Hematopoietic multipotent progenitor cell treated with erythropoietin and hydrocortisone succinate and interleukin-3 and kit ligand, for 8 days (in vitro differentiated cells): ENCODE measurements at regions not wholly inside any gene's neighbourhood (a gene's known extent, or its start where the extent isn't known, plus 50 kb on each side); places are given as distances from the start of the nearest gene placed in this dataset.
"Not testable (repeated sequence)": the region's sequence is repeated elsewhere in the genome, so short reads cannot be mapped to it uniquely, and the experiment has no call there.

Source experiments
- DNase-seq: peaks from one replicate; pipeline ENCODE4 v3.0.0-alpha.2; 2015

DNA sequence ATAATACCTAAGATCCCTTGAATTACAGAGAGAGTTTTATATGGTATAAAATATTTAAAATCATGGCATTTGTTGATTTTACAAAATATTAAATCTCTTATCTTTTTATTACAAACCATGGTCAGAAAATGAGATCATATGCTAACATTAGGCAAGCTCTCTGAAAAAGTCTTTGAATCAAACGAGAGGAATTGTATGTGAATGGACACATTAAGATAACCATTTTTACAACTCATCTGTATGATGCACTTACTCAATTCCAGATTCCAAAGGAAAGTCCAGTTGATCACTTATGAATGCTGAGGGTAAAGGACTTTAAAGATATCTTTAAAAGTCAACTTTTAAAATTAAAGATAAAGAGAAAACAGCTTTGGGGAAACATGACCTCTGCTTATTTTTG is 83.5 kb upstream of the LUZP2 start:
- no peak for DNase-seq

DNA sequence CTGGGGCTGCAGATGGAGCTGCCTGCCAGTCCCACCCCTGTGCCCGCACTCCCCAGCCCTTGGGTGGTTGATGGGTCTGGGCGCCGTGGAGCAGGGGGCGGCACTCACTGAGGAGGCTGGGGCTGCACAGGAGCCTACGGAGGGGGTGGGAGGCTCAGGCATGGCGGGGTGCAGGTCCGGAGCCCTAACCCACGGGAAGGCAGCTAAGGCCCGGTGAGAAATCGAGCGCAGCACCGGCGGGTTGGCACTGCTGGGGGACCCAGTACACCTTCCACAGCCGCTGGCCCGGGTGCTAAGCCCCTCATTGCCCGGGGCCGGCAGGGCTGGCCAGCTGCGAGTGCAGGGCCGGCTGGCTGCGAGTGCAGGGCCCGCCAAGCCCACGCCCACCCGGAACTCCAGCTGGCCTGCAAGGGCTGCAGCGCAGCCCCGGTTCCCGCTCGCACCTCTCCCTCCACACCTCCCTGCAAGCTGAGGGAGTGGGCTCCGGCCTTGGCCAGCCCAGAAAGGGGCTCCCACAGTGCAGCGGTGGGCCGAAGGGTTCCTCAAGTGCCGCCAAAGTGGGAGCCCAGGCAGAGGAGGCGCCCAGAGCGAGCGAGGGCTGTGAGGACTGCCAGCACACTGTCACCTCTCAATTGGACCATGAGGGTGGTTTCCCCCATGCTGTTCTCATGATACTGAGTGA is 80.8 kb upstream of the LUZP2 start:
- DNase-seq: not testable (repeated sequence)

DNA sequence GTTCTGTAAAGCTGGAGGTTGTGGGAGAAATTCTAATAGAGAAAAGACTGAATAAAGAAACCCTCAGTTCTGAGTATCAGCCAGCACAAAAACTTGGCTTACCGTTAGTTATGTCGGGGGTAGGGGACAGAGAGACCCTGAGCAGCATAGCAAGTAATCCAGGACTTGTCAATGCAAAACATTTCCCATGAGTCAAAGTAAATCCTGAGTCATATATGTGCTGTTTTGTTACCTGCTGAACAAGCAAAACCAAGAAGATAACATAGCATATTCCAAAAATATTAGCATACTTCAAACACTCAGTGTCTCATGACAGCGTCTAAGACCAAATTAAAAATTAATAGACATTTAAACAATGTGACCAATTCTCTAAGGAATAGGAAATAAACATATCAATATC is 75.1 kb upstream of the LUZP2 start:
- no peak for DNase-seq

DNA sequence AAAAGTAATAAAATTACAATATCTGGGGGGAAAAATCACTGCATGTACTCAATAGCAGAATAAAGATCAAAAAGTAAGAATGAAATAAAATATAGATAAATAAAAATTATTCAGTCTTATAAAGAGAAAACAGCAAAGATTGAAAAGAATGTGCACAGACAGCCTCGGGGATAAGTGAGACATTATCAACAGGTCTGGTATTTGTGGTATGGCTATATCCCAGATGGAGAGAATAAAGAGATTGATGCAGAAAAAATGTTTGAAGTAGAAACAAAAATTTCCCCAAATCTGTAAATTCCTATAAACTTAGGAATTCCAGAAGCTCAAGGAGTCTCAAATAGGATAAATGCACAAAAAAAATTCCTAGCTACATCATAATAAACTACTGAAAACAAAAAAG is 74.5 kb upstream of the LUZP2 start:
- DNase-seq: no peak

DNA sequence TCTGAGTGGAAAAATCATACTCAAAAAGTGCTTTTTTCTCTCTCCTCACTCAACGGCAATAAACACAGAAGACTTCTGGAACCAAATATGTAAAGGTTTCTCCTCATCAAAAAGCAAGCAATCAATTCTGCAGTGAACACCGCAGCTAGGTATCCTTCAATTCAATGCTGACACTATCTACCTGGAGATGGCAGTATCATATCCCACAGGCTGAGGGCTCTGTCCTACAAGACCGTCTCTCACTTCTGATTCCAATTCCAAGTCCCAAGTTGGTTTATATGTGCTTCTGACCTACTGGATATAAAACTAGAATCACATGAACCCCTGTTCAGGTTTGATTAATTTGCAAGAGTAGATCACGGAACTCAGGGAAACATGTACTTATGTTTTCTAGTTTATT is 59.7 kb upstream of the LUZP2 start:
- no peak for DNase-seq
